GM12872 (cell line): ENCODE measurements at regions not wholly inside any gene's neighbourhood (a gene's known extent, or its start where the extent isn't known, plus 50 kb on each side); places are given as distances from the start of the nearest gene placed in this dataset.

Experiments
- CTCF ChIP-seq: IDR thresholded peaks from 3 replicates; pipeline ENCODE4 v1.5.1; 2011; ENCODE audit warnings: low read depth, mild to moderate bottlenecking, low read length, moderate library complexity; ENCODE audit not compliant: insufficient read depth

- no peak for TF ChIP-seq CTCF
These were observed 331.6 kb upstream of the ANO5 start for GRCh38 chr11:21861314-21861713.

DNA sequence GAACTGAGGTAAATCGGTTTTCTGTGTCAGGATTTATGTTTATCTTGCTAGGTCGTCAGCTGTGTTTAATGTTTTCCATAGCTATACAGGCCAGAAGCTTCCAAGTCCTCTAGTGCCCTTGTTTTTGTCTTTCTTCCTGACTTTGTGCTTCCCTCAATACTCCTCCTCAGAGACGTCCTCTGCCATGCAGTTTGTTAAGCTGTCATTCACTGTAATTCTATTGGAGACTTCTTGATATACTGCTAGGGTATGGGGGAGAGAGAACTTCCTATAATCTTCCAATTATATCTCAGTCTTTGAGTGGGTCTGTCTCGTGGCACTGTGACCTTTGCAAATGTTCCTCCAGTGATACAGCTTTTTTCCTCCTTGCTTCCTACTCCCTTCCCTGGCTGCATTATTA is 327.3 kb upstream of the ANO5 start:
- TF ChIP-seq CTCF, result no peak

DNA sequence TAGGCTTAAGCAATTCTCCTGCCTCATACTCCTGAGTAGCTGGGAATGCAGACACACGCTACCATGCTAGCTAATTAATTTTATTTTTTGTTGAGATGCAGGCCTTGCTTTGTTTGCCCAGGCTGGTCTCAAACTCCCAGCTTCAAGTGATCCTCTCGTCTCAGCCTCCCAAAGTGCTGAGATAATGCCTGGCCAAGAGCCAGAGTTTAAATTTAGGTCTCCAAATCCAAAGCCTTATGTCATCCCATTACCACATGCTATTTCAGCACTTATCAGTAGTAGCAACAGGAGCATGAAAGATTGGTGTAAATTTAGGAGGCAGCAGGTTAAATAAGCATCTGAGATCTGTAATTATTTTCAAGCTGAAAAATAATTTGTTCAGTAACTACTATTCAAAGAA is 326.1 kb upstream of the ANO5 start:
- no peak for TF ChIP-seq CTCF

GRCh38 chr11:21877151-21877550 is 315.7 kb upstream of the ANO5 start:
- no peak for TF ChIP-seq CTCF

DNA sequence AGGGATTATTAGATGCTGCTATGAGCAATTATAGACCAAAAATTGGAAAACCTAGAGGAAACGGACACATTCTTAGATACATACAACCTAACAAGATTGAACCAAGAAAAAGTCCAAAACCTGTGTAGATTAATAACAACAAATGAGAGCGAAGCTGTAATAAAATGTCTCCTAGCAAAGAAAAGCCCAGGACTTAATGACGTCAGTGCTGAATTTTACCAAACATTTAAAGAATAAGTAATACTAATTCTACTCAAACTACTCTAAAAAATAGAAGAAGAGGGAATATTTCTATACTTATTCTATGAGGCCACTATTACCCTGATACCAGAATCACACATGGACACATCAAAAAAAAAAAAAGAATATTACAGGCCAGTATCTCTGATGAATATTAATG is 309.5 kb upstream of the ANO5 start:
- no peak for TF ChIP-seq CTCF

GRCh38 chr11:21888814-21889213 is 304.1 kb upstream of the ANO5 start:
- TF ChIP-seq CTCF, result no peak

- TF ChIP-seq CTCF, result no peak
These were observed 299.9 kb upstream of the ANO5 start for GRCh38 chr11:21892736-21893564.
